GM11168 (cell line): ENCODE measurements at regions not wholly inside any gene's neighbourhood (a gene's known extent, or its start where the extent isn't known, plus 50 kb on each side); places are given as distances from the start of the nearest gene placed in this dataset.
"Not testable (repeated sequence)": the region's sequence is repeated elsewhere in the genome, so short reads cannot be mapped to it uniquely, and the experiment has no call there.

Source experiments
- in situ Hi-C: fragments of 300-500 bp; cut with MboI; formaldehyde crosslinking; loops from one replicate; pipeline ENCODE4 v1.12.0; 2022; ENCODE audit warnings: low sequenced_read_pairs; ENCODE audit not compliant: unreplicated experiment

GRCh38 chr5:87027570-87027969, 240.1 kb upstream of the RASA1 start:
- in situ Hi-C loops: no loop called here

GRCh38 chr5:87029951-87030350, 237.7 kb upstream of the RASA1 start:
- in situ Hi-C loops: no loop called here

GRCh38 chr5:87030699-87031098, 237.0 kb upstream of the RASA1 start:
- in situ Hi-C loops: no loop called here

DNA sequence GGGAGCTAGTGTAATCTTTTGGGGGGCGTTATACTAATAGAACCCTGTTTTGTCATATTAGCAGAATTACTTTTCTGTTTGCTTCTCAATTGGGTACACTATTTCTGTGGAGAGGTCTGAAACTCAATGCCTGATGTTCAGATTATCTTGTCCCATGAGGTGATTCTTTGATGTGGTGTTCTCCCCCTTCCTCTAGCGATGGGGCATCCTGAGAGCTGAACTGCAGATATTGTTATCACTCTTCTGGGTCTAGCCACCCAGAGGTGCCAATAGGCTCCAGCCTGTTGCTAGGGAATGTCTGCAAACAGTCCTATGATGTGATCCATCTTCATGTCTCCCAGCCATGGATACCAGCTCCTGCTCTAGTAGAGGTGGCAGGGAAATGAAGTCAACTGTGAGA, 233.1 kb upstream of the RASA1 start:
- in situ Hi-C loops: no loop called here

DNA sequence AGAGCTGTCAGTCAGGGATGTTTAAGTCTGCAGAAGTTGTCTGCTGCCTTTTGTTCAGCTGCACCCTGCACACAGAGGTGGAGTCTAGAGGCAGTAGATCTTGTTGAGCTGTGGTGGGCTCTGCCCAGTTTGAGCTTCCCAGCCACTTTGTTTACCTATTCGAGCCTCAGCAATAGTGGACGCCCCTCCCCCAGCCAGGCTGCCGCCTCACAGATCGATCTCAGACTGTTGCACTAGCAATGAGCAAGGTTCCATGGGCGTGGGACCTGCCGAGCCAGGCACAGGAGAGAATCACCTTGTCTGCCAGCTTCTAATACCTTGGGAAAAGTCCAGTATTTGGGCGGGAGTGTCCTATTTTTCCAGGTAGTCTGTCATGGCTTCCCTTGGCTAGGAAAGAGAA, 225.1 kb upstream of the RASA1 start:
- in situ Hi-C loops: no loop called here

- in situ Hi-C loops: no loop called here
These were observed 219.5 kb upstream of the RASA1 start for GRCh38 chr5:87048156-87048555.

GRCh38 chr5:87049012-87049411, 218.7 kb upstream of the RASA1 start:
- in situ Hi-C loops: not testable (repeated sequence)

- in situ Hi-C loops: loop anchor here (25.0 kb wide), 1 partner anchor 311 kb away; no protein-coding TSS in a partner anchor
These were observed 216.1 kb upstream of the RASA1 start for GRCh38 chr5:87051502-87052113.

DNA sequence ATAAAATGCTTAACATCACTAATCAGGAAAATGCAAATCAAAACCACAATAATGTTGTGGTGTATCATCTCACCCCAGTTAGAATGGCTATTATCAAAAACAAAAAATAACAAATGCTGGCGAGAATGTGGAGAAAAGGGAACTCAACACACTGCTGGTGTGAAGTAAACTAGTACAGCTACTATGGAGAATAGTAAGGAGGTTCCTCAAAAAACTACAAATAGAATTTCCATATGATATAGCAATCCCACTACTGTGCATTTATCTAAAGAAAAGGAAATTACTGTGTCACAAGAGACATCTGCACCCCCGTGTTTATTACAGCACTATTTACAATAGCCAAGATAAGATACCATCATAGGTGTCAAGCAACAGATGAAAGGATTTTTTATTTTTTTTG, 214.5 kb upstream of the RASA1 start:
- in situ Hi-C loops: loop anchor here (25.0 kb wide), 1 partner anchor 309 kb away; no protein-coding TSS in a partner anchor

DNA sequence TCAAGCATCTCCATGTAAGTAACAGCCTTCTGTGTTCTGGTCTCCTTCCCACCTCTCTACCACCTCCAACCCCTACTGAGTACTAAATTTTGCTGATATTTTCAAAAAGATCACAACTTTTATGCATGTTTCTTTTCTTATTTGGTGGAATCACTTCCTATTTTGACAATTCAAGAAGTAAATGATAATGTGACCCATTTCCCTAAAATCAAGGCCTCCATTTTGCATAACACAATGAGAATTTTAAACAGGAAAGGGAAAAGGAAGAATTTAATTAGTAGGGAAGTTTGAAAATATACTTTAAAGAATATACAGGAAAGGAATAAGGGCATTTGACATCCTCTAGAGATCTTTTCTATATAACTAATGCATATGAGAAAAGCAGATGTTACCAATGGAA, 212.9 kb upstream of the RASA1 start:
- in situ Hi-C loops: loop anchor here (25.0 kb wide), 1 partner anchor 307 kb away; no protein-coding TSS in a partner anchor

GRCh38 chr5:87061046-87061445, 206.6 kb upstream of the RASA1 start:
- in situ Hi-C loops: loop anchor here (25.0 kb wide), 1 partner anchor 301 kb away; no protein-coding TSS in a partner anchor

DNA sequence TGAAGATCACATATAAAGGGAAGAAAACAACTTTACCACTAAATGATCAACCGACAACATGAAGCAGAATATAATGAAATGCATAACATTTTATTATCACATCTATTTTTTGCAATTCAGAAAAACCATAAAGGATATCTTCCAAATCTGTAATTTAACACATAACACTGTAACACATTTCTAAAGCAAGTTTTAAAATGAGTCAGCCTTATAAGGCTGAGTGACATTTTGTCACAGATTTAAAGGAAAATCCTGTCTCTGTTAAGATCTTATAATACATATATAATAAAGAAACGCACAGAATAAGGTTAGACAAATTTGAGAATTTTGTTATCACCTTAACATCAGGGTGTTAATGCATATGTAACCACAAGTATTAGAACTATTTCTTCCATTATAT, 198.4 kb upstream of the RASA1 start:
- in situ Hi-C loops: loop anchor here (25.0 kb wide), 1 partner anchor 293 kb away; no protein-coding TSS in a partner anchor

DNA sequence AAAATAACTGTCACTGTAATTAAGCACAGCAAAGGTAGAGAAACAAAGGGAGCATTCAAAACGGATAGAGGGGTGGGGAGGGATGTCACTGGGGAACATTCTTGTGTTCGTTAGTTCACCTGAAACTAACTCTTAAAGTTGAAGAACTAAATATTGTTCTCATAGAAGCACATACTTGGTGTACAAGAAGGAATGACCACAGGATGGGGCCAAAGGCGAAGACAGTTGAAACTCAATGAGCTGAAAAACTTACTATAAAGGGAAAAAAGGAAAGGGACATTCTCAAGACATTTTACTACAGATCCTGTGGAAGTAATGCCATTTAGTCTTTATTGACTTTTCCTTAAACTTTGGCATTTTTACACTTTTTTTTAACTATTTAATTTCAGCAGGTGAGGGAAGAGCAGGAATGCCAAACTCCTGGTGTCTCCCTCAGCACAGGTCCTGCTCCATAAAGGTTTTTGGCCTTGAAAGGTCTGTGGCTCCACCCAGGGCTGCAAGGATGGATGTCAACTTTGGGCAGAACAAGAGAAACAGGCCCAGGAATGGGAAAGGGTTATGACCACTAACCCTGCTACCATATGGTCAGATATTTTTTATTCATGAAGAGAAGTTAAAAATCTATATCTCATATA, 197.6 kb upstream of the RASA1 start:
- in situ Hi-C loops: loop anchor here (25.0 kb wide), 1 partner anchor 292 kb away; no protein-coding TSS in a partner anchor

GRCh38 chr5:87074072-87074471, 193.6 kb upstream of the RASA1 start:
- in situ Hi-C loops: loop anchor here (25.0 kb wide), 1 partner anchor 288 kb away; no protein-coding TSS in a partner anchor

DNA sequence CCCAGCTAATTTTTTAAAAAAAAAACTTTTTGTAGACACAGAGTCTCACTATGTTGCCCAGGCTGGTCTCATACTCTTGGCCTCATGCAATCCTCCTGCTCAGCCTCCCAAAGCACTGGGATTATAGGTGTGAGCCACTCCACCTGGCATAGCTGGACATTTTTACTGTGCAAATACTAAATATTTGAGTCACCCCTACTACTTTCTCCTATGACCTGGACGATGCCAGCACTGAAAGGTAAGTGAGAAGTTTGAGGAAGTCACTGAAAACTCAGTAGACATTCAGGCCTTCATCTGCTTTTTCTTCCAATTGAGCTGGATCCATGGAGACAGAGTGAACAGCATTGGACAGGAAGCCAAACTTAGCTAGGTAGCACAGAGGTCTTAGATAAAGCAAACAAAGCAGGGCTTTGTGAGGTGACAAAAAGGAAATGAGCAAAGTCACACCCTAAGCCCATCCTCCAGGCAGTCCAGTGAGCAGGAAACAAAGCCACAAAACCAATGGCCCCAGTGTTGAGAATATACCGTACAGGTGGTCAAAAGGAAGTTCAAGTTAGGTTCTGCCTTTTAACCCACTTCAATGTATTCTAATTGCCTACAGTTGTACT, 192.6 kb upstream of the RASA1 start:
- in situ Hi-C loops: loop anchor here (25.0 kb wide), 1 partner anchor 287 kb away; no protein-coding TSS in a partner anchor

DNA sequence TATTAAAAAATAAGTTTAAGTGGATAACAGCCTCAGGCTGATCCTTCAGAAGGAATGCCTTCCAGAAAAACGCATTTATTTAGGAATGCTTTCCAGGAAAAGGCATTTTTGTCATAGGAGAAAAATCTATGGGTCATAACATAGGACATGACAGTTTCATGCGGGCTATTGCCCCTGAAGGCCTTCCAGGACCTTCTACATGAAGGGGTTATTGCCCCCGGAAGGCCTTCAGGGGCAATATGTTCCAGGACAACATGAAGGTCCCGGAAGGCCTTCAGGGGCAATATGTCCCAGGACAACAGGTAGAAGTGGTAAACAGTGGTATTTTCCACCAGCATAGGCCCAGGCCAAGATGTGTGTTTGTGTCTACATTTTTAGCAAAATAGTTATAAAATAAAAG, 191.3 kb upstream of the RASA1 start:
- in situ Hi-C loops: no loop called here

DNA sequence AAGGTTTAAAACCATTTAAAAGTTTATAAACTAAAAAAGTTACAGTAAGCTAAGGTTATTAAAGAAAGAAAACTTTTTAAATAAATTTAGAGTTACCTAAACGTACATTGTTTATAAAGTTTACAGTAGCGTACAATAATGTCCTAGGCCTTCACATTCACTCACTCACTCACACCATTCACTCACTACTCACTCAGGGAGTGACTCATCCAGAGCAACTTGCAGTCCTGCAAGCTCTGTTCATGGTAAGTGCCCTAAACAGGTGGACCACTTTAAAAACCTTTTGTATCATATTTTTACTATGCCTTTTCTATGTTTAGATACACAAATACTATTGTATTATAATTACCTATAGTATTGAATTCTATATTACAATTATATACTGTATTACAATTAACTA, 190.8 kb upstream of the RASA1 start:
- in situ Hi-C loops: no loop called here

GRCh38 chr5:87079219-87079618, 188.5 kb upstream of the RASA1 start:
- in situ Hi-C loops: no loop called here

- in situ Hi-C loops: no loop called here
These were observed 186.7 kb upstream of the RASA1 start for GRCh38 chr5:87081016-87081415.

- in situ Hi-C loops: no loop called here
These were observed 185.9 kb upstream of the RASA1 start for GRCh38 chr5:87081511-87082372.
